Gastroesophageal sphincter (tissue), 4 donors: ENCODE measurements at regions not wholly inside any gene's neighbourhood (a gene's known extent, or its start where the extent isn't known, plus 50 kb on each side); places are given as distances from the start of the nearest gene placed in this dataset.
"Not testable (repeated sequence)": the region's sequence is repeated elsewhere in the genome, so short reads cannot be mapped to it uniquely, and the experiment has no call there.

Experiments
- ATAC-seq: fragments of 150-250 bp; one replicate; pipeline ENCODE4 v1.9.1; 2016; ENCODE audit warnings: mild to moderate bottlenecking, moderate library complexity
- H3K27ac ChIP-seq, 4 donors: fragments of 200-600 bp; sonication (generic) in 3 of 4; 1 replicate in 3 of 4; 2 replicates in 1 of 4; pipeline ENCODE4 v1.5.1; 2016 to 2019
- H3K27me3 ChIP-seq: fragments of 200-600 bp; sonication (generic); one replicate; pipeline ENCODE4 v1.5.1; 2019
- H3K36me3 ChIP-seq, 2 donors: fragments of 200-600 bp; sonication (generic); one replicate each; pipeline ENCODE4 v1.5.1; 2019; ENCODE audit warnings: control low read depth in 1 of 2
- H3K4me1 ChIP-seq, 3 donors: fragments of 200-600 bp; sonication (generic); 1 replicate in 2 of 3; 2 replicates in 1 of 3; pipeline ENCODE4 v1.5.1; 2016 to 2019; ENCODE audit warnings: control low read depth in 2 of 3
- H3K4me3 ChIP-seq, 2 donors: fragments of 200-600 bp; sonication (generic); one replicate each; pipeline ENCODE4 v1.5.1; 2019; ENCODE audit warnings: mild to moderate bottlenecking in 1 of 2, moderate library complexity in 1 of 2
- H3K9me3 ChIP-seq, 3 donors: fragments of 200-600 bp; sonication (generic); one replicate each; pipeline ENCODE4 v1.5.1; 2017 to 2019; ENCODE audit warnings: control low read depth in 2 of 3
- CTCF ChIP-seq, 4 experiments: fragments of 200-600 bp in 2 of 4; fragments of 450-650 bp in 2 of 4; sonication (generic) in 1 of 4; IDR thresholded peaks; one replicate each; pipeline ENCODE4 v1.5.1; 2017 to 2019; ENCODE audit warnings: antibody characterized with exemption in 4 of 4, mild to moderate bottlenecking in 2 of 4, moderate library complexity in 2 of 4
- EP300 ChIP-seq: sonication (generic); formaldehyde crosslinking; IDR thresholded peaks from one replicate; pipeline ENCODE4 v1.6.1; 2017; ENCODE audit warnings: antibody characterized with exemption, mild to moderate bottlenecking
- POLR2A ChIP-seq, 2 donors: fragments of 450-650 bp; IDR thresholded peaks; one replicate each; pipeline ENCODE4 v1.6.1; 2017; ENCODE audit warnings: antibody characterized with exemption in 2 of 2, mild to moderate bottlenecking in 2 of 2, moderate library complexity in 1 of 2
- POLR2AphosphoS5 ChIP-seq: sonication (generic); formaldehyde crosslinking; IDR thresholded peaks from one replicate; pipeline ENCODE4 v1.6.1; 2017; ENCODE audit warnings: antibody characterized with exemption
- WGBS, 2 donors: methylation state at CpG; one replicate each; pipeline ENCODE4 v1.1.5; 2018; ENCODE audit warnings: low coverage in 1 of 2; 5-methylcytosine and 5-hydroxymethylcytosine counted together

DNA sequence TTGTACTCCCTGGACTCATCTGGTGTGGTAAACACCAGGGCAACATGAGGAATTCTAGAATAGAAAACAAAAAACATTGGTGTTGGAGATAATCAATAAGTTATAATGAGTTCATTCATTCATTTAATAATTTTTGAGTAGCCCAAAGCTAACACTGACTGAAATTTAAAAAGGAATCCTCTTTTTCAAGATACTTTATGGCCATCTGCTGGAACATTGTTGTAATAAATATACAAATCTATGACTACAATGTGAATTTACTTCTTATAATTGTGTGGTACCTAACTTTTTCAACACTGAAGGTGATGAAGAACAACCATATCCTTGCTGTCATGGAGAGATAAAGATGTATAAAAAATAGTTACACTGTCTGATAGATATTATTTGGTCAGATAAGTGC is 687.3 kb upstream of the MIS18BP1 start:
- no peaks in the 10 kb centered on the region for H3K36me3 ChIP-seq
- no peaks in the 10 kb centered on the region for H3K4me1 ChIP-seq
- H3K4me3 ChIP-seq = no peak overlapping the region
- no peak for ATAC-seq
- no peaks in the 10 kb centered on the region for H3K27me3 ChIP-seq
- no peak overlapping the region for H3K27ac ChIP-seq
- no peak for TF ChIP-seq EP300
- no peak for TF ChIP-seq CTCF (IDR thresholded peaks at IDR 0.05)
- no peak for TF ChIP-seq POLR2AphosphoS5
- TF ChIP-seq POLR2A (IDR thresholded peaks at IDR 0.05) = no peak
- H3K9me3 ChIP-seq = no peaks in the 10 kb centered on the region

GRCh38 chr14:45939572-45939971 is 686.6 kb upstream of the MIS18BP1 start:
- Histone ChIP-seq H3K9me3 (peaks cover 0 to 3% (median 0%) of the 10 kb centered on the region in 3 donors), H3K36me3 (no peaks in the 10 kb centered on the region), H3K27ac (no peak overlapping the region), H3K27me3 (no peaks in the 10 kb centered on the region), H3K4me1 (no peaks in the 10 kb centered on the region), H3K4me3 (no peak overlapping the region)
- ATAC-seq = no peak
- TF ChIP-seq POLR2AphosphoS5 (no peak), POLR2A (IDR thresholded peaks at IDR 0.05) (no peak), CTCF (IDR thresholded peaks at IDR 0.05) (no peak), EP300 (no peak)

DNA sequence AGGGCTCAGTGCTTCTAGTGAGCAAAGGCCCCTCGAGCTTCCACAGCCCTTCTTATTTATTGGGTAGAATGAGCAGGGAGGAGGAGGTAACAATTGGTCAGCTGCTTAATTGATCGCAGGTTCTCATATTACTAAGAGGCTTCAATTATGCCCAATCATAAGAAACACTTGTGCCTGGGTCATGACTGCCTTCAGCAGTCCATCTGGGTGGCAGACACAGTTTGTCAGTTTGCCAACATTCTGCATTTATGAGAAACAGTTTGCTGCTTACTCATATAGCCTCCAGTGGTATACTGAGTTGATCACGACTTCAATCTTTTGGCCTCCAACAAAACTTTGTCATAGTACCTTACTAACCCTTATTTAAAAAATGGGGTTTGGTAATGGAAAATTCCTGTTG is 667.0 kb upstream of the MIS18BP1 start:
- not testable (repeated sequence) for H3K4me1 ChIP-seq
- WGBS, 2 donors = 56 to 58% methylated on average over 3 of the region's 3 CpGs

DNA sequence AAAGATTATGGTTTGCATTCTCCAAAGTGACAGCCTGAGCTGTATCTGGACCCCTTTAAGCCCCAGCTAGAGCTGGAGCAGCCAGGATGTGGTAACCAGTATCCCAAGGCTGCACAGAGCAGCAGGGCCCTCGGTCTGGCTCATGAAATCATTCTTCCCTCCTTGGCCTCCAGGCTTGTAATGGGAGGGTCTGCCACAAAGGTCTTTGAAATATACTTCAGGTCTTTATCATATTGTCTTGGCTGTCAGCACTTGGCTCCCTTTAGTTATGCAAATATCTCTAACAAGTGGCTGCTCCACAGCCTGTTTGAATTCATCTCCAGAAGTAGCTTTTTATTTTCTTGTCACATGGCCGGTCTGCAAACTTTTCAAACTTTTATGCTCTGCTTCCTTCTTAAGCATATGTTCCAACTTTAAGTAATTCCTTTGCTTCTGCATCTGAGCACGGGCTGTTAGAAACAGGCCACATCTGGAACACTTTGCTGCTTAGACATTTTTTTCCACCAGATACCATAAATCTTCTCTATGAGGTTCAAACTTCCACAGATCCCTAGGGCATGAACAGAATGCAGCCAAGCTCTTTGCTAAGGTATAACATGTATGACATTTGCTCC is 663.4 kb upstream of the MIS18BP1 start:
- H3K27ac ChIP-seq = no peak overlapping the region
- no peak for ATAC-seq
- H3K9me3 ChIP-seq = peaks cover 0 to 26% (median 0%) of the 10 kb centered on the region in 3 donors
- WGBS, 2 donors = 41 to 65% methylated on average over 2 to 3 of the region's 3 CpGs
- no peaks in the 10 kb centered on the region for H3K27me3 ChIP-seq
- TF ChIP-seq EP300 = no peak
- TF ChIP-seq POLR2A (IDR thresholded peaks at IDR 0.05) = no peak
- TF ChIP-seq CTCF (IDR thresholded peaks at IDR 0.05) = no peak
- no peak for TF ChIP-seq POLR2AphosphoS5
- H3K4me1 ChIP-seq = no peaks in the 10 kb centered on the region
- no peak overlapping the region for H3K4me3 ChIP-seq
- H3K36me3 ChIP-seq = no peaks in the 10 kb centered on the region

More for the DNA sequence above, 667.0 kb upstream of the MIS18BP1 start:
- ATAC-seq, H3K9me3 ChIP-seq, H3K36me3 ChIP-seq, H3K27ac ChIP-seq, H3K4me3 ChIP-seq, H3K27me3 ChIP-seq: not testable (repeated sequence)

DNA sequence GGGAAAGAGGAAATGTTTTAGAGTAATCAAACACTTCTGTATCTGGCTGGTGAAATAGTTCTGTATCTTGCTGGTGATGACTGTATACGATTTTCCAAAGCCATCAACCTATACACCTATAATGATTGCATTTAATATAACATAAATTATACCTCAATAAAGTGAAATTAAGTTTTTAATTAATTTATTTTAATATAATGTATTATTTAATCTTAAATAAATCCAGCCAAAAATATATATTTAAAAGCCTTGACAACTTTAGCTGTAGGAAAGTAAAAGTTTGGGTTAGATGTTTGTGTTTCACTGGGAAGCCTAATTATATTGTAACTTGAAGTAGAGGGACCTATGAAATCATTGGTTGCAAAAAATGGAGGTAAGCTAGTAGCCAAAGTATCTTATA is 654.8 kb upstream of the MIS18BP1 start:
- Histone ChIP-seq H3K4me1 (no peaks in the 10 kb centered on the region), H3K27me3 (no peaks in the 10 kb centered on the region), H3K9me3 (peaks cover 0 to 10% (median 0%) of the 10 kb centered on the region in 3 donors), H3K4me3 (no peak overlapping the region), H3K36me3 (no peaks in the 10 kb centered on the region), H3K27ac (no peak overlapping the region)
- 60 to 91% methylated on average over 1 of the region's 1 CpG for WGBS, 2 donors
- TF ChIP-seq EP300 = no peak
- TF ChIP-seq POLR2AphosphoS5 = no peak
- TF ChIP-seq CTCF (IDR thresholded peaks at IDR 0.05) = no peak
- TF ChIP-seq POLR2A (IDR thresholded peaks at IDR 0.05) = no peak
- ATAC-seq = no peak
